ENCODE measurements at regions not wholly inside any gene's neighbourhood (a gene's known extent, or its start where the extent isn't known, plus 50 kb on each side); places are given as distances from the start of the nearest gene placed in this dataset.

- no peak for TF ChIP-seq CTCF (IDR thresholded peaks at IDR 0.05; ENCODE audit: insufficient read depth, low read depth, low read length)
- no peak for TF ChIP-seq EZH2 (IDR thresholded peaks at IDR 0.05; ENCODE audit: insufficient read depth, low read length)
These were observed 141.9 kb downstream of the TEX29 start for GRCh38 chr13:111462221-111462764.
